ENCODE measurements at regions not wholly inside any gene's neighbourhood (a gene's known extent, or its start where the extent isn't known, plus 50 kb on each side); places are given as distances from the start of the nearest gene placed in this dataset.
"Not testable (repeated sequence)": the region's sequence is repeated elsewhere in the genome, so short reads cannot be mapped to it uniquely, and the experiment has no call there.

GRCh38 chr2:12923907-12924610 lies 207.3 kb downstream of the TRIB2 start:
- no peak for DNase-seq (ENCODE audit: extremely low spot score)
- TF ChIP-seq HDGF (IDR thresholded peaks at IDR 0.05; ENCODE audit: borderline replicate concordance) (no peak), BHLHE40 (IDR thresholded peaks at IDR 0.05; ENCODE audit: borderline replicate concordance) (no peak), SP1 (IDR thresholded peaks at IDR 0.05) (no peak), PKNOX1 (IDR thresholded peaks at IDR 0.05) (no peak), L3MBTL2 (conservative IDR thresholded peaks at IDR 0.05) (no peak), ELF4 (IDR thresholded peaks at IDR 0.05) (no peak)

GRCh38 chr2:12926641-12927040 lies 209.9 kb downstream of the TRIB2 start:
- POLR2A ChIA-PET; DNase-seq (ENCODE audit: extremely low spot score): not testable (repeated sequence)

More at GRCh38 chr2:12923907-12924610, 207.3 kb downstream of the TRIB2 start:
- ChIA-PET POLR2A (no interaction called here), CTCF (no interaction called here)

GRCh38 chr2:12928197-12928774 lies 211.6 kb downstream of the TRIB2 start:
- ChIA-PET CTCF (no interaction called here), POLR2A (no interaction called here)
- no peak for DNase-seq (ENCODE audit: extremely low spot score)
- no peak for TF ChIP-seq L3MBTL2 (conservative IDR thresholded peaks at IDR 0.05)
- TF ChIP-seq PKNOX1 (IDR thresholded peaks at IDR 0.05): no peak
- TF ChIP-seq SUZ12 (IDR thresholded peaks at IDR 0.05): no peak
- TF ChIP-seq ARNT (IDR thresholded peaks at IDR 0.05): no peak

More at GRCh38 chr2:12926641-12927040, 209.9 kb downstream of the TRIB2 start:
- CTCF ChIA-PET: interaction anchor here (0.6 kb wide), 1 partner anchor 221 kb away, joined by 4 read pairs; no protein-coding TSS in a partner anchor

GRCh38 chr2:12928775-12929401 lies 212.2 kb downstream of the TRIB2 start:
- ChIA-PET POLR2A (no interaction called here), CTCF (interaction anchor here (1.1 kb wide), 1 partner anchor 208 kb away, joined by 4 read pairs; no protein-coding TSS in a partner anchor)
- DNase-seq (ENCODE audit: extremely low spot score): no peak
- TF ChIP-seq ZNF384 (IDR thresholded peaks at IDR 0.05) (no peak), LEF1 (IDR thresholded peaks at IDR 0.05; ENCODE audit: borderline replicate concordance) (no peak), PKNOX1 (IDR thresholded peaks at IDR 0.05) (no peak), SP1 (IDR thresholded peaks at IDR 0.05) (no peak), NFRKB (IDR thresholded peaks at IDR 0.05) (no peak), FOXM1 (IDR thresholded peaks at IDR 0.05; ENCODE audit: borderline replicate concordance) (no peak), TARDBP (IDR thresholded peaks at IDR 0.05) (no peak), L3MBTL2 (conservative IDR thresholded peaks at IDR 0.05) (no peak), HDGF (IDR thresholded peaks at IDR 0.05; ENCODE audit: borderline replicate concordance) (no peak), SUZ12 (IDR thresholded peaks at IDR 0.05) (no peak)

- no peak for TF ChIP-seq HDGF (IDR thresholded peaks at IDR 0.05; ENCODE audit: borderline replicate concordance)
- TF ChIP-seq L3MBTL2 (conservative IDR thresholded peaks at IDR 0.05): no peak
- TF ChIP-seq FOXM1 (IDR thresholded peaks at IDR 0.05; ENCODE audit: borderline replicate concordance): no peak
- TF ChIP-seq PKNOX1 (IDR thresholded peaks at IDR 0.05): no peak
- TF ChIP-seq ARNT (IDR thresholded peaks at IDR 0.05): no peak
- no peak for TF ChIP-seq CTBP1 (IDR thresholded peaks at IDR 0.05; ENCODE audit: borderline replicate concordance)
- TF ChIP-seq SUZ12 (IDR thresholded peaks at IDR 0.05): no peak
- TF ChIP-seq NFRKB (IDR thresholded peaks at IDR 0.05): no peak
- TF ChIP-seq ZNF384 (IDR thresholded peaks at IDR 0.05): no peak
- no peak for TF ChIP-seq FOXK2 (IDR thresholded peaks at IDR 0.05)
- no peak for TF ChIP-seq BHLHE40 (IDR thresholded peaks at IDR 0.05; ENCODE audit: borderline replicate concordance)
- no peak for TF ChIP-seq FOXA1 (IDR thresholded peaks at IDR 0.05)
- no peak for TF ChIP-seq ELF4 (IDR thresholded peaks at IDR 0.05)
- TF ChIP-seq LEF1 (IDR thresholded peaks at IDR 0.05; ENCODE audit: borderline replicate concordance): no peak
- ChIA-PET CTCF (interaction anchor here (0.8 to 2.6 kb wide), 4 partner anchors 8 to 213 kb away, joined by 3 to 14 read pairs (median 7); partner anchors contain the start of gene TRIB2), POLR2A (interaction anchor here (1.2 kb wide), 1 partner anchor 213 kb away, joined by 4 read pairs; the partner anchor contains the start of gene TRIB2)
- no peak for DNase-seq (ENCODE audit: extremely low spot score)
These were observed 213.0 kb downstream of the TRIB2 start for GRCh38 chr2:12929758-12930157.

GRCh38 chr2:12930391-12930790 lies 213.7 kb downstream of the TRIB2 start:
- DNase-seq (ENCODE audit: extremely low spot score): no peak
- ChIA-PET CTCF (interaction anchor here (0.6 to 2.6 kb wide), 6 partner anchors 9 to 383 kb away, joined by 3 to 14 read pairs (median 3); partner anchors contain the start of gene TRIB2), POLR2A (interaction anchor here (1.2 kb wide), 1 partner anchor 214 kb away, joined by 4 read pairs; the partner anchor contains the start of gene TRIB2)
- no peak for TF ChIP-seq CTBP1 (IDR thresholded peaks at IDR 0.05; ENCODE audit: borderline replicate concordance)

All from HEK293T (cell line).